HEK293T (cell line): ENCODE measurements at regions not wholly inside any gene's neighbourhood (a gene's known extent, or its start where the extent isn't known, plus 50 kb on each side); places are given as distances from the start of the nearest gene placed in this dataset.

Experiments
- BHLHE40 ChIP-seq: fragments of 450-650 bp; IDR thresholded peaks from 2 replicates; pipeline ENCODE4 v1.6.1; 2016; ENCODE audit warnings: mild to moderate bottlenecking, moderate library complexity, borderline replicate concordance
- CTBP1 ChIP-seq: fragments of 450-650 bp; IDR thresholded peaks from 2 replicates; pipeline ENCODE4 v1.6.1; 2016; ENCODE audit warnings: borderline replicate concordance
- ELF4 ChIP-seq: fragments of 450-650 bp; IDR thresholded peaks from 2 replicates; pipeline ENCODE4 v1.6.1; 2017; ENCODE audit warnings: antibody characterized with exemption
- FOXA1 ChIP-seq: fragments of 450-650 bp; IDR thresholded peaks from 2 replicates; pipeline ENCODE4 v1.6.1; 2016; ENCODE audit warnings: mild to moderate bottlenecking
- FOXK2 ChIP-seq: fragments of 450-650 bp; IDR thresholded peaks from 2 replicates; pipeline ENCODE4 v1.6.1; 2016; ENCODE audit warnings: mild to moderate bottlenecking
- FOXM1 ChIP-seq: fragments of 450-650 bp; IDR thresholded peaks from 2 replicates; pipeline ENCODE4 v1.6.1; 2017; ENCODE audit warnings: mild to moderate bottlenecking, borderline replicate concordance
- HDGF ChIP-seq: fragments of 450-650 bp; IDR thresholded peaks from 2 replicates; pipeline ENCODE4 v1.6.1; 2017; ENCODE audit warnings: antibody characterized with exemption, borderline replicate concordance
- L3MBTL2 ChIP-seq: fragments of 450-650 bp; conservative IDR thresholded peaks from 2 replicates; pipeline ENCODE4 v1.6.1; 2016; ENCODE audit warnings: mild to moderate bottlenecking
- NFRKB ChIP-seq: fragments of 450-650 bp; IDR thresholded peaks from 2 replicates; pipeline ENCODE4 v1.6.1; 2016; ENCODE audit warnings: mild to moderate bottlenecking, moderate library complexity
- SP1 ChIP-seq: fragments of 450-650 bp; IDR thresholded peaks from 2 replicates; pipeline ENCODE4 v1.6.1; 2017
- SUZ12 ChIP-seq: fragments of 450-650 bp; IDR thresholded peaks from 2 replicates; pipeline ENCODE4 v1.6.1; 2016; ENCODE audit warnings: mild to moderate bottlenecking
- TARDBP ChIP-seq: fragments of 450-650 bp; IDR thresholded peaks from 2 replicates; pipeline ENCODE4 v1.6.1; 2016
- ZNF384 ChIP-seq: fragments of 450-650 bp; IDR thresholded peaks from 2 replicates; pipeline ENCODE4 v1.6.1; 2016
- TF ChIP-seq, protein P1 (sequence below): fragments of 450-650 bp; IDR thresholded peaks from 2 replicates; pipeline ENCODE4 v1.6.1; 2016

DNA sequence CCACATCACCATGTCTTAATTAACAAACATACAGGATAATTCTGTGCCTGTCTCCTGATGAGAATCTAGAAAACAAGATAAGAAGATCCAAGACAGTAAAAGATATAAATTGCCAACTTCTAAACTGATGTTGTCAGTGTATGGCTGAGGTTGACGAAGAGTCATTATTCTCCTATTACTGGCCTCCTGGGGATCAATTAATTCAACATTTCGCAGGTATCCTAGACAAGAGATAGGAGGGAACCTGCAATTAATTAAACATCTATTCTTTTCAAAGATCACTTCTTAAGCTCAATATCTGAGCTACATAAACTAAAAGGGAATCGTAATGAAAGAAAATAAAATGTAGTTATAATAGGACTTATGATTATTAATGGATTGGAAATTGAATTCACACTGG, 232.0 kb upstream of the GRIA1 start:
- TF ChIP-seq CTBP1: no peak
- no peak for TF ChIP-seq FOXA1
- TF ChIP-seq NFRKB: no peak
- no peak for TF ChIP-seq FOXK2
- TF ChIP-seq SP1: no peak
- TF ChIP-seq BHLHE40: no peak
- TF ChIP-seq HDGF: no peak
- TF ChIP-seq, protein P1, sequence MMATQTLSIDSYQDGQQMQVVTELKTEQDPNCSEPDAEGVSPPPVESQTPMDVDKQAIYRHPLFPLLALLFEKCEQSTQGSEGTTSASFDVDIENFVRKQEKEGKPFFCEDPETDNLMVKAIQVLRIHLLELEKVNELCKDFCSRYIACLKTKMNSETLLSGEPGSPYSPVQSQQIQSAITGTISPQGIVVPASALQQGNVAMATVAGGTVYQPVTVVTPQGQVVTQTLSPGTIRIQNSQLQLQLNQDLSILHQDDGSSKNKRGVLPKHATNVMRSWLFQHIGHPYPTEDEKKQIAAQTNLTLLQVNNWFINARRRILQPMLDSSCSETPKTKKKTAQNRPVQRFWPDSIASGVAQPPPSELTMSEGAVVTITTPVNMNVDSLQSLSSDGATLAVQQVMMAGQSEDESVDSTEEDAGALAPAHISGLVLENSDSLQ: no peak
- TF ChIP-seq FOXM1: no peak
- no peak for TF ChIP-seq L3MBTL2
- TF ChIP-seq ELF4: no peak
- TF ChIP-seq SUZ12: no peak
- no peak for TF ChIP-seq ZNF384
- no peak for TF ChIP-seq TARDBP
